Choroid plexus epithelial cell (primary cell): ENCODE measurements at regions not wholly inside any gene's neighbourhood (a gene's known extent, or its start where the extent isn't known, plus 50 kb on each side); places are given as distances from the start of the nearest gene placed in this dataset.

Source experiments
- DNase-seq: peaks from one replicate; pipeline ENCODE4 v3.0.0-alpha.2; 2010; ENCODE audit warnings: low read depth
- H3K4me3 ChIP-seq: 2 replicates; pipeline ENCODE4 v1.5.1; 2011; ENCODE audit warnings: low read depth, mild to moderate bottlenecking, control low read depth, low read length, moderate library complexity
- TF ChIP-seq, protein P1 (sequence below): conservative IDR thresholded peaks from 2 replicates; pipeline ENCODE4 v1.5.1; 2011; ENCODE audit warnings: low read depth, mild to moderate bottlenecking, control low read depth, inconsistent platforms, low read length, moderate library complexity

- DNase-seq, result peak; percentile 2
- TF ChIP-seq, protein P1, sequence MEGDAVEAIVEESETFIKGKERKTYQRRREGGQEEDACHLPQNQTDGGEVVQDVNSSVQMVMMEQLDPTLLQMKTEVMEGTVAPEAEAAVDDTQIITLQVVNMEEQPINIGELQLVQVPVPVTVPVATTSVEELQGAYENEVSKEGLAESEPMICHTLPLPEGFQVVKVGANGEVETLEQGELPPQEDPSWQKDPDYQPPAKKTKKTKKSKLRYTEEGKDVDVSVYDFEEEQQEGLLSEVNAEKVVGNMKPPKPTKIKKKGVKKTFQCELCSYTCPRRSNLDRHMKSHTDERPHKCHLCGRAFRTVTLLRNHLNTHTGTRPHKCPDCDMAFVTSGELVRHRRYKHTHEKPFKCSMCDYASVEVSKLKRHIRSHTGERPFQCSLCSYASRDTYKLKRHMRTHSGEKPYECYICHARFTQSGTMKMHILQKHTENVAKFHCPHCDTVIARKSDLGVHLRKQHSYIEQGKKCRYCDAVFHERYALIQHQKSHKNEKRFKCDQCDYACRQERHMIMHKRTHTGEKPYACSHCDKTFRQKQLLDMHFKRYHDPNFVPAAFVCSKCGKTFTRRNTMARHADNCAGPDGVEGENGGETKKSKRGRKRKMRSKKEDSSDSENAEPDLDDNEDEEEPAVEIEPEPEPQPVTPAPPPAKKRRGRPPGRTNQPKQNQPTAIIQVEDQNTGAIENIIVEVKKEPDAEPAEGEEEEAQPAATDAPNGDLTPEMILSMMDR, result no peak
- H3K4me3 ChIP-seq, result no peak overlapping the region
Observed at GRCh38 chr12:86634456-86635410, 378.5 kb upstream of the MGAT4C start.

DNA sequence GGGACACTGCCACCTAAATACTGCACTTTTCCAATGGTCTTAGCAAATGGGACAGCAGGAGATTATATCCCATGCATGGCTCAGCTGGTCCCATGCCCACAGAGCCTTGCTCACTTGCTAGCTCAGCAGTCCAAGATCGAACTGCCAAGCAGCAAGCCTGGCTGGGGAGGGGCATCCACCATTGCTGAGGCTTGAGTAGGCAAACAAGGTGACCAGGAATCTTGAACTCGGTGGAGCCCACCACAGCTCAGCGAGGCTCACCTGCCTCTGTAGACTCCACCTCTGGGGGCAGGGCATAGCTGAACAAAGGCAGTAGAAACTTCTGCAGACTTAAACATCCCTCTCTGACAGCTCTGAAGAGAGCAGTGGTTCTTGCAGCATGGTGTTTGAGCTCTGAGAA is 370.8 kb upstream of the MGAT4C start:
- DNase-seq, result no peak
- no peak overlapping the region for H3K4me3 ChIP-seq
- TF ChIP-seq, protein P1, result no peak

DNA sequence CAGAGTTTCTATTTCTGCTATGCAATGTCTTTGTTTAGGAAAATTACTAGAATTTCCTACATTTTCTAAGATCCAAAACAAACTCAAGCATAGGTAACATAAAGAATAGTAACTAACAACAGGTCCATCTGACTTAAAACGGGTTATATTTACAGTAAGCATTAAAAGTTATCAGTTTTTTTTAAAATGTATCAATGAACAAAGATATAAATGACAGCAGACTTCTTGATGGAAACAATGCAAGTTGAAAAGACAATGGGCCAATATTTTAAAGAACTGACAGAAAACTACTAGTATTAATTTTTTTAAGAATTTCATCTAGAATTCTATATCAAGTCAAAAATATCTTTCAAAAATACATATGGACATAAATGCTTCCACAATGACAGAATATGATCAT is 367.1 kb upstream of the MGAT4C start:
- peak; percentile 15 for DNase-seq
- TF ChIP-seq, protein P1, result no peak
- no peak overlapping the region for H3K4me3 ChIP-seq

DNA sequence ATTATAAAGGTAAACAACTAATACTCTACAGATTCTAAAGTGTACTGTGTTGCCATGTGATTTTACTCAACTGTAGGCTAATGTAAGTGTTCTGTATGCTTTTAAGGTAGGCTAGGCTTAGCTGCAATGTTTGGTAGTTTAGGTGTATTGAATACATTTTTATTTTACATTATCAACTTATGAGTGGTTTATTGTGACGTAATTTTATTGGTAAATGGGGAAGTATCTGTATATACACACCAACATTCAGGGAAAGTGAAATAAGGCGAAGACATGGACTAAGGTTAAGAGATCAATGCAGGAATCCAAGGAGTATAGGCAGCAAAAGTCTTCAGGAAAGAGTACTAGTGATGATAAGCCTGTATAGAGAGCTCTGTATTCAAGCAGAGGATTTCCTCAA is 365.8 kb upstream of the MGAT4C start:
- no peak overlapping the region for H3K4me3 ChIP-seq
- DNase-seq, result no peak
- TF ChIP-seq, protein P1, result no peak

- DNase-seq, result peak; percentile 56
- TF ChIP-seq, protein P1, result no peak
- no peak overlapping the region for H3K4me3 ChIP-seq
Observed at GRCh38 chr12:86613311-86613710, 357.1 kb upstream of the MGAT4C start.

- DNase-seq, result no peak
- TF ChIP-seq, protein P1, result no peak
- H3K4me3 ChIP-seq, result no peak overlapping the region
Observed at GRCh38 chr12:86608638-86609037, 352.4 kb upstream of the MGAT4C start.
